ENCODE measurements at regions not wholly inside any gene's neighbourhood (a gene's known extent, or its start where the extent isn't known, plus 50 kb on each side); places are given as distances from the start of the nearest gene placed in this dataset.

DNA sequence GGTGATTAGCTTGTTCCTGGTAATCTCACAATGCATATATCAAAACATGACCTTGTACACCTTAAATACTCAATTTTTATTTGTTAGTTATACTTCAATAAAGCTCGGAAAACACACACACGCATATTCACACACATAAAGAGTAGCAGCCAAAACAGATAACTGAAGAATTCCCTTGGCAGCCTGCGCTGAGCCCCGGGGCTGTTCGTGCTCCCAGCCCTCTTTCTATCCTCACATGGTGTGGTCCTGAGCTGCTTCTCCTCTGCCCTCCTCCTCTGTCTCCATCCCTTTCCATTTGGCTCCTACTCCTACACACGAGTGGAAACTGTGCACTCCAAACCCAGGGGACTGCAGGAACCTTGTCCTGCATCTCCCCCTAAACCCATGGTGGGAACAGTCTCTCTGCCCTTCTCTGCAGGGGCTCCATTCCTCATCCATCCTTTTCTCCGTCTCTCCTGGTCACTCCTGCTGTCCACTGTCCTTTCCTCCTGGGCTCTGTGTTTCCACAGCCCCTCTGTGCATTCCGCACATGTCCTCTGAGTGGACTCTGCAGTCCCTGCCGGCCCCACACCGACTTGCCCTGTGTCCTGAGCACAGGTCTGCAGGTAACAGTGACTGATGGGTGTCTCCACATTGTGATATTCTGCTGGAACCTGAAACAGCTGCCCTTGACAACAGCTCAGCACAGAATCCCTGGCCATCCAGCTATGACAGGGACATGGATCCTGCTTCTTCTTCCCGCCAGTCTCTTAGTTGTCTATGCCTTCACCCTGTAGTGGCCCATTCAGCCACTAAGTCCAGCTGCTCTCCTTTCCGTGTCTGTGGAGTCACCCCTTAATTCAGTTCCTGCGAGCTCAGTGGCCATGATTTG lies 216.8 kb upstream of the ZNF32 start:
- no peak for DNase-seq (ENCODE audit: low read depth)
- H3K27me3 ChIP-seq (ENCODE audit: control insufficient read depth, insufficient read depth, low read length): no peaks in the 10 kb centered on the region
- no peaks in the 10 kb centered on the region for H3K36me3 ChIP-seq (ENCODE audit: control insufficient read depth, insufficient read depth, low read length)
- no peak for FAIRE-seq
- no peak overlapping the region for H3K4me3 ChIP-seq (ENCODE audit: low read depth, low read length)
- TF ChIP-seq, protein P1, sequence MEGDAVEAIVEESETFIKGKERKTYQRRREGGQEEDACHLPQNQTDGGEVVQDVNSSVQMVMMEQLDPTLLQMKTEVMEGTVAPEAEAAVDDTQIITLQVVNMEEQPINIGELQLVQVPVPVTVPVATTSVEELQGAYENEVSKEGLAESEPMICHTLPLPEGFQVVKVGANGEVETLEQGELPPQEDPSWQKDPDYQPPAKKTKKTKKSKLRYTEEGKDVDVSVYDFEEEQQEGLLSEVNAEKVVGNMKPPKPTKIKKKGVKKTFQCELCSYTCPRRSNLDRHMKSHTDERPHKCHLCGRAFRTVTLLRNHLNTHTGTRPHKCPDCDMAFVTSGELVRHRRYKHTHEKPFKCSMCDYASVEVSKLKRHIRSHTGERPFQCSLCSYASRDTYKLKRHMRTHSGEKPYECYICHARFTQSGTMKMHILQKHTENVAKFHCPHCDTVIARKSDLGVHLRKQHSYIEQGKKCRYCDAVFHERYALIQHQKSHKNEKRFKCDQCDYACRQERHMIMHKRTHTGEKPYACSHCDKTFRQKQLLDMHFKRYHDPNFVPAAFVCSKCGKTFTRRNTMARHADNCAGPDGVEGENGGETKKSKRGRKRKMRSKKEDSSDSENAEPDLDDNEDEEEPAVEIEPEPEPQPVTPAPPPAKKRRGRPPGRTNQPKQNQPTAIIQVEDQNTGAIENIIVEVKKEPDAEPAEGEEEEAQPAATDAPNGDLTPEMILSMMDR (IDR thresholded peaks at IDR 0.05; ENCODE audit: insufficient read depth, low read length, severe bottlenecking): no peak

- FAIRE-seq: no peak
- no peaks in the 10 kb centered on the region for H3K36me3 ChIP-seq (ENCODE audit: control insufficient read depth, insufficient read depth, low read length)
Measured at GRCh38 chr10:43864656-43865055, 216.0 kb upstream of the ZNF32 start.

DNA sequence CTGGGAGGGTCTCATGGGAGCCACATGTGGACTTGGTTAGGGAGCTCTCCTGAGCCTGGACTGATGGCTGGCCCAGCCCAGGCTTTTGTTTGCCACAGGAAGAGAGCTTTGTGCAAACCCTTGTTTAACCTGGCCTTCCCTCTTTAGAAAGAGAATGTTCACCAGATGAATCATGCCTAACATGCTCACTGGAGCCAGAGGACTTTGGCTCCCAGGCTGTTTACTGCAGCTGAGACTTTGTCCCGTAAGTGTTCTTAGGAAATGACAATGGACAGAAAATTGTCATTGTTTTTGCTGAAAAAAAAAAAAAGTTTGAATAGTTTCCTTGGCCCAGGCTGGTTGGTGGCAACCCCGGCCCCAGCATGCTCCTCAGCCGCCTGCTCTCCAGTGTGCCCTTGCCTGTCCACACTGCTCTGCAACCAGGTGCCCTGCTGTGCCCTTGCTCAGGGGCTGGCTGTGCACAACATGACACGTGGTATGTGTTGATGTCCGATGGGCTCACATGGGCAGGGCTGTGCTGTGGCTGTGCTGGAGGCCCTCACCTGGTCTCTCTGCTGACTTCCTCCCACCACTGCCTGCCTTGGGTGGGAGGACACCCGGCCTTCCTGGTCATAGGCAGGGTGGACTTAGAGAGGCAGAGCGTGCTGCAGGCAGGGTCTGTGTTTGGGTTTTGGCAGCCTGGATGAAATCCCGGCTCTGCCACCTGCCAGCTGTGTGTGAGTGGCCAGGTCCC lies 215.3 kb upstream of the ZNF32 start:
- TF ChIP-seq, protein P1 (IDR thresholded peaks at IDR 0.05; ENCODE audit: insufficient read depth, low read length, severe bottlenecking): no peak
- H3K36me3 ChIP-seq (ENCODE audit: control insufficient read depth, insufficient read depth, low read length): no peaks in the 10 kb centered on the region
- H3K4me3 ChIP-seq (ENCODE audit: low read depth, low read length): no peak overlapping the region
- FAIRE-seq: no peak
- no peaks in the 10 kb centered on the region for H3K27me3 ChIP-seq (ENCODE audit: control insufficient read depth, insufficient read depth, low read length)
- DNase-seq (ENCODE audit: low read depth): no peak

More at GRCh38 chr10:43864656-43865055, 216.0 kb upstream of the ZNF32 start:
- no peaks in the 10 kb centered on the region for H3K27me3 ChIP-seq (ENCODE audit: control insufficient read depth, insufficient read depth, low read length)
- DNase-seq (ENCODE audit: low read depth): no peak
- TF ChIP-seq, protein P1 (IDR thresholded peaks at IDR 0.05; ENCODE audit: insufficient read depth, low read length, severe bottlenecking): no peak
- H3K4me3 ChIP-seq (ENCODE audit: low read depth, low read length): no peak overlapping the region

DNA sequence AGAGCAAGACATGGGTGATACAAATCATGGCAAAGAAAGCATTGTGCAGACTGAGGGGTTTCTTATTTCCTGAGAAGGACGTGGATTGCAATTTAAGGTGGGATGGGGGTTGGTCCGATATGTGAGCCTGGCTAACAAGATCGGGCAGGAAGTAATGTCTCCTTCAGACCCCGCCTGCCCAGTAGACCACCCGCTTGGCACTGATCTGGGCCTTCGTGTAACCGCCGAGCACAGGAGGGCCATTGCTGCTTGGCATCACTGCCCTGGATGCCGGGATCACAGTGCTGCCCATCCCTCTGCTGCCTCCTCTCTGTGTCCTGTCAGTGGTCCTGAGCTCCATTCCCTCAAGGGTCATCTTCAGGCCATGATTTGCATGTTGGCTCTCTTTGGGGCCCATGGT lies 214.6 kb upstream of the ZNF32 start:
- H3K4me3 ChIP-seq (ENCODE audit: low read depth, low read length): no peak overlapping the region
- H3K36me3 ChIP-seq (ENCODE audit: control insufficient read depth, insufficient read depth, low read length): no peaks in the 10 kb centered on the region
- DNase-seq (ENCODE audit: low read depth) (no peak), FAIRE-seq (no peak)
- no peaks in the 10 kb centered on the region for H3K27me3 ChIP-seq (ENCODE audit: control insufficient read depth, insufficient read depth, low read length)
- TF ChIP-seq, protein P1 (IDR thresholded peaks at IDR 0.05; ENCODE audit: insufficient read depth, low read length, severe bottlenecking): no peak

GRCh38 chr10:43862756-43863155 lies 214.1 kb upstream of the ZNF32 start:
- Histone ChIP-seq H3K36me3 (ENCODE audit: control insufficient read depth, insufficient read depth, low read length) (no peaks in the 10 kb centered on the region), H3K4me3 (ENCODE audit: low read depth, low read length) (no peak overlapping the region), H3K27me3 (ENCODE audit: control insufficient read depth, insufficient read depth, low read length) (no peaks in the 10 kb centered on the region)
- DNase-seq (ENCODE audit: low read depth): no peak
- TF ChIP-seq, protein P1 (IDR thresholded peaks at IDR 0.05; ENCODE audit: insufficient read depth, low read length, severe bottlenecking): no peak
- FAIRE-seq: no peak

Measured in bronchial epithelial cell (primary cell).